Progenitor cell of endocrine pancreas (in vitro differentiated cells): ENCODE measurements at regions not wholly inside any gene's neighbourhood (a gene's known extent, or its start where the extent isn't known, plus 50 kb on each side); places are given as distances from the start of the nearest gene placed in this dataset.

ENCODE experiments used
- DNase-seq: peaks from one replicate; pipeline ENCODE4 v3.0.0; 2021; ENCODE audit warnings: low spot score; ENCODE audit not compliant: unreplicated experiment
- H3K27ac Mint-ChIP-seq: 2 replicates; pipeline ENCODE4 v1.8.0; 2021; ENCODE audit warnings: mild to moderate bottlenecking, moderate library complexity, mixed read lengths
- H3K27me3 Mint-ChIP-seq: 2 replicates; pipeline ENCODE4 v1.8.0; 2021; ENCODE audit warnings: mixed read lengths
- H3K36me3 Mint-ChIP-seq: 2 replicates; pipeline ENCODE4 v1.8.0; 2022; ENCODE audit warnings: mixed read lengths; ENCODE audit not compliant: insufficient read depth
- H3K4me1 Mint-ChIP-seq: 2 replicates; pipeline ENCODE4 v1.8.0; 2021; ENCODE audit warnings: low read depth, mixed read lengths
- H3K4me3 Mint-ChIP-seq: 2 replicates; pipeline ENCODE4 v1.8.0; 2021; ENCODE audit warnings: low read depth, mild to moderate bottlenecking, moderate library complexity, mixed read lengths
- H3K9me3 Mint-ChIP-seq: 2 replicates; pipeline ENCODE4 v1.8.0; 2021; ENCODE audit warnings: low read depth, mixed read lengths
- TF ChIP-seq, protein P1 (sequence below): fragments of 200-600 bp; sonication (generic); IDR thresholded peaks from one replicate; pipeline ENCODE4 v1.5.0; 2021; ENCODE audit warnings: antibody characterized with exemption, mild to moderate bottlenecking; ENCODE audit not compliant: unreplicated experiment

DNA sequence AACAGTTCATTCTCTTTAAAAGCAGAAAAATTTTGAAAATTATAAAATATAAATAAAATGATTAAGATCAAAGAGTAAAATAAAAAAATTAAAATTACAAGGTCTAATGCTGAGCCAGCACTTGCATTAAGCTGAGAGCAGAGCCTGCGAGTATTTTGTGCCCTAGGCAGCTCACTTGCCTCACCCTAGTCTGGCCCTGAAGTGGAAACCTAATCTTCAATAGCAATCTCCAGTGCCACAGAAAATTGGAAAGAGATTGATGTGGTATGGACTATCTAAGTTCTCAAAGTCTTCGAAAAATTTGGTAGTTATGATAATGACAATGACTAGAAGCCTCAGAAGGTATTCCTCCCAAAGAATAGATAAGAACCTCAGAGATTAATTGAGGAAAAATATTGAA is 459.4 kb upstream of the CBLB start:
- TF ChIP-seq, protein P1, sequence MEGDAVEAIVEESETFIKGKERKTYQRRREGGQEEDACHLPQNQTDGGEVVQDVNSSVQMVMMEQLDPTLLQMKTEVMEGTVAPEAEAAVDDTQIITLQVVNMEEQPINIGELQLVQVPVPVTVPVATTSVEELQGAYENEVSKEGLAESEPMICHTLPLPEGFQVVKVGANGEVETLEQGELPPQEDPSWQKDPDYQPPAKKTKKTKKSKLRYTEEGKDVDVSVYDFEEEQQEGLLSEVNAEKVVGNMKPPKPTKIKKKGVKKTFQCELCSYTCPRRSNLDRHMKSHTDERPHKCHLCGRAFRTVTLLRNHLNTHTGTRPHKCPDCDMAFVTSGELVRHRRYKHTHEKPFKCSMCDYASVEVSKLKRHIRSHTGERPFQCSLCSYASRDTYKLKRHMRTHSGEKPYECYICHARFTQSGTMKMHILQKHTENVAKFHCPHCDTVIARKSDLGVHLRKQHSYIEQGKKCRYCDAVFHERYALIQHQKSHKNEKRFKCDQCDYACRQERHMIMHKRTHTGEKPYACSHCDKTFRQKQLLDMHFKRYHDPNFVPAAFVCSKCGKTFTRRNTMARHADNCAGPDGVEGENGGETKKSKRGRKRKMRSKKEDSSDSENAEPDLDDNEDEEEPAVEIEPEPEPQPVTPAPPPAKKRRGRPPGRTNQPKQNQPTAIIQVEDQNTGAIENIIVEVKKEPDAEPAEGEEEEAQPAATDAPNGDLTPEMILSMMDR, result no peak
- H3K4me1 Mint-ChIP-seq, result peaks cover 3% of the 10 kb centered on the region
- peaks cover 14% of the 10 kb centered on the region for H3K9me3 Mint-ChIP-seq
- H3K27me3 Mint-ChIP-seq, result no peaks in the 10 kb centered on the region
- peaks cover 4% of the 10 kb centered on the region for H3K36me3 Mint-ChIP-seq
- H3K27ac Mint-ChIP-seq, result no peak overlapping the region
- no peak overlapping the region for H3K4me3 Mint-ChIP-seq
- DNase-seq, result no peak

DNA sequence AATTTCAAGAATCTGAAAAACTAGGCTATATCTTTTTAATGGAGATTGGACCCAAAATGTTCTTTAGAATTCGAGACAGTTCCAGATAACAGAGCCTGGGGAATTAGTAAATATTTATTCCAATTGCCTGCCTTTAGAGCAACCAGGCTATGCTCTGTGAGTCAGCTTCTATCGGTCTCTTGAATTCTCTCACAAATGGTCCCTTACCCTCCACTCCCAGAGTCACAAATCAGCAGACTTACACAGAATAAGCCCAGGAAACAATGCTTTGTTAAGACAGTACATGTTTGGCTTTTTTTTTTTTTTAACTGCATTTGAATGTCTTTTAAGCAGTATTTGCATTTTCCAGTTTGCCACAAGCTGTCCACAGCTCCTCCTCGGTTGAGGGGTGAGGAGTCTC is 460.7 kb upstream of the CBLB start:
- no peak overlapping the region for H3K27ac Mint-ChIP-seq
- H3K36me3 Mint-ChIP-seq, result no peaks in the 10 kb centered on the region
- no peak overlapping the region for H3K4me3 Mint-ChIP-seq
- no peak for DNase-seq
- TF ChIP-seq, protein P1, result no peak
- peaks cover 4% of the 10 kb centered on the region for H3K9me3 Mint-ChIP-seq
- H3K27me3 Mint-ChIP-seq, result no peaks in the 10 kb centered on the region
- peaks cover 7% of the 10 kb centered on the region for H3K4me1 Mint-ChIP-seq

DNA sequence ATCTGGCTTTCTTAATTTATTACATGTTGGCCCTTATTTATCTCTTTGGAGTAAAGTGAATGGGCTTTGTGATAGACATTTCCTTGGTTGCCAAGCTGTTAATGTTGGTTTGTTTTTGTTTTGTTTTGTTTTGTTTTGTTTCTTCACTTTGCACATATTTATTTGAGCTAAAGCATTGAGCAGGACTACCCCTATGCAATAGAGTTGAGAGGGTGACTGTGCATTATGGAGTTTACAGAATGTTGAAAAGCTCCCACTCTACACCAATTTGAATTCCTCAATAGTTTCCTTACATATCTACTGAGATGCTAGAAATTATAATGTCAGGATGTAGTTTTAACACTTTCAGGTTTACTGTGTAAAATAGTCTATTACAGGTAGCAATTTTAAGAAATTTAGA is 462.8 kb upstream of the CBLB start:
- no peak overlapping the region for H3K4me3 Mint-ChIP-seq
- H3K36me3 Mint-ChIP-seq, result no peaks in the 10 kb centered on the region
- no peaks in the 10 kb centered on the region for H3K27me3 Mint-ChIP-seq
- no peak for DNase-seq
- no peaks in the 10 kb centered on the region for H3K9me3 Mint-ChIP-seq
- TF ChIP-seq, protein P1, result no peak
- H3K4me1 Mint-ChIP-seq, result peaks cover 12% of the 10 kb centered on the region
- no peak overlapping the region for H3K27ac Mint-ChIP-seq

DNA sequence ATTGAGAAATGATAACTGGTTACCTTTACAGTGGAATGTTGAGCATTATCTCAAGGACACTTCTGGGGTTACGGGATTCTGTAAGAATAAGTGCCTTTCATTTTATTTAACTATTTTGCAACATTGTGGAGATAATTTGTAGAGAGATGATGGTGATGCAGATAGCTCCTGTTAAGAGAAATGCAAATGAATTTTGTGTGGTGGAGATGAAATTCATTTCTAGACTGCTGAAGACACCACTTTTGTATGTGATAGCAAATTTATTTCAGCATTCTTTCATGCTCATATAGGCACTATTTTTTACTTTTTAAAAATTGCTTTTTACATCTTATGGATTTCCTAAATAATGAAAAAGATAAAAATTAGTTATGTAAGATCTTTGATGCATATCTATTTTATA is 463.3 kb upstream of the CBLB start:
- no peaks in the 10 kb centered on the region for H3K9me3 Mint-ChIP-seq
- no peaks in the 10 kb centered on the region for H3K27me3 Mint-ChIP-seq
- peaks cover 12% of the 10 kb centered on the region for H3K4me1 Mint-ChIP-seq
- DNase-seq, result no peak
- H3K4me3 Mint-ChIP-seq, result no peak overlapping the region
- no peaks in the 10 kb centered on the region for H3K36me3 Mint-ChIP-seq
- no peak overlapping the region for H3K27ac Mint-ChIP-seq
- TF ChIP-seq, protein P1, result no peak

DNA sequence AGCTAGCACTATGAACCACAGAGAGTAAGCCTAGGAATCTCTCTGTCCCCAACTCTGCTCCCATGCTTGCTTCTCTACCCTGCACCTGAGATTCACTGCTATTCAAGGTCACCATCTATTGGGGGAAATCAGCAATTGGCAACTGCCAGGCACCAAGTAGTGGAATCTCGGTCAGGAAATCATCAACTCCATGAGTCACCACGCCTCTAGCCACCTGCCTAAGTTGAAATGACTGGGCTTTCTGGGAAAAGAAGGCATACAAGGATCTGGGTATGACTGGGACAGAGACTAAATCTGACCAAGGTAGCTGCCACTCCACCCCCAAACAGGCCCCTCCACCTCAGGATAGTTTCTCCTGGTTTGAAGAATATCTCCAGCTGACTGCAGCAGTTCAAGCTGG is 464.1 kb upstream of the CBLB start:
- TF ChIP-seq, protein P1, result no peak
- no peaks in the 10 kb centered on the region for H3K36me3 Mint-ChIP-seq
- no peaks in the 10 kb centered on the region for H3K27me3 Mint-ChIP-seq
- no peaks in the 10 kb centered on the region for H3K9me3 Mint-ChIP-seq
- H3K4me3 Mint-ChIP-seq, result no peak overlapping the region
- H3K4me1 Mint-ChIP-seq, result peaks cover 12% of the 10 kb centered on the region
- no peak overlapping the region for H3K27ac Mint-ChIP-seq
- no peak for DNase-seq
